HCT116 (cell line): ENCODE measurements at regions not wholly inside any gene's neighbourhood (a gene's known extent, or its start where the extent isn't known, plus 50 kb on each side); places are given as distances from the start of the nearest gene placed in this dataset.

Experiments used
- ATAC-seq: fragments of 200-7000 bp; cut with Tn5 transposase; 2 replicates; pipeline ENCODE4 v1.9.1; 2020; ENCODE audit warnings: mild to moderate bottlenecking, moderate library complexity
- BruUV-seq: library from RNA; stranded (reverse); fragments of 400-500 nt; replicated peaks from 2 replicates; lab custom pipeline; 2021; lab: Mats Ljungman, UMichigan
- CTCF ChIA-PET: fragments of 300-600 bp; sonication (Branson Sonifier 250); formaldehyde crosslinking; loops from one replicate; lab custom pipeline; 2021; ENCODE audit warnings: antibody characterized with exemption; lab: Charles Lee
- POLR2A ChIA-PET: fragments of 300-600, 350-600 bp; sonication (Branson Sonifier 250); formaldehyde crosslinking; loops from one replicate; lab custom pipeline; 2021; ENCODE audit warnings: antibody characterized with exemption; lab: Charles Lee
- RAD21 ChIA-PET, 2 experiments: fragments of 300-600 bp; sonication (Branson Sonifier 250); formaldehyde crosslinking; loops; one replicate each; lab custom pipeline; 2023; ENCODE audit warnings: low total read pairs in 2 of 2; ENCODE audit not compliant: uncharacterized antibody in 2 of 2, unreplicated experiment in 2 of 2, low non-redundant PET in 1 of 2; lab: Charles Lee
- DNase-seq: peaks from one replicate; pipeline ENCODE4 v3.0.0-alpha.2; 2010; ENCODE audit warnings: low read depth, low spot score
- H2AFZ ChIP-seq: fragments of 200-600 bp; shearing (Covaris generic), sonication (generic); 2 replicates; pipeline ENCODE4 v1.6.1; 2017; ENCODE audit warnings: low read depth, mixed run types, mixed read lengths, antibody characterized with exemption, low read length; ENCODE audit not compliant: poor library complexity, severe bottlenecking
- H3K27ac ChIP-seq: 2 replicates; pipeline ENCODE4 v1.5.1; 2012; ENCODE audit warnings: low read depth, low read length
- H3K27me3 ChIP-seq: fragments of 200-600 bp; sonication (generic); 2 replicates; pipeline ENCODE4 v1.6.1; 2016; ENCODE audit warnings: mixed run types, low read length, mixed read lengths; ENCODE audit not compliant: insufficient read depth
- H3K36me3 ChIP-seq, 2 experiments: fragments of 200-500 bp in 1 of 2; fragments of 200-600 bp in 1 of 2; sonication (Bioruptor generic) in 1 of 2; sonication (generic) in 1 of 2; 2 replicates each; pipeline versions ENCODE4 v1.5.1 to v1.6.1; 2014 to 2016; ENCODE audit warnings: low read length in 2 of 2, inconsistent platforms in 1 of 2, mixed read lengths in 1 of 2, mixed run types in 1 of 2; ENCODE audit not compliant: insufficient read depth in 2 of 2, control insufficient read depth in 1 of 2
- H3K4me1 ChIP-seq, 2 experiments: fragments of 200-600 bp in 1 of 2; sonication (generic) in 1 of 2; 2 replicates each; pipeline versions ENCODE4 v1.5.1 to v1.6.1; 2012 to 2017; ENCODE audit warnings: low read length in 2 of 2, inconsistent platforms in 1 of 2, mild to moderate bottlenecking in 1 of 2, mixed read lengths in 1 of 2, mixed run types in 1 of 2, moderate library complexity in 1 of 2; ENCODE audit not compliant: insufficient read depth in 2 of 2, control insufficient read depth in 1 of 2
- H3K4me2 ChIP-seq: fragments of 200-600 bp; sonication (generic); 2 replicates; pipeline ENCODE4 v1.6.1; 2017; ENCODE audit warnings: mixed run types, low read length, mixed read lengths
- H3K4me3 ChIP-seq, 2 experiments: fragments of 200-600 bp in 1 of 2; sonication (generic) in 1 of 2; replicated peaks in 1 of 2; 2 replicates each; pipeline ENCODE4 v1.5.1; 2011 to 2016; ENCODE audit warnings: low read length in 2 of 2, control low read depth in 1 of 2, low read depth in 1 of 2, mild to moderate bottlenecking in 1 of 2, mixed read lengths in 1 of 2, mixed run types in 1 of 2
- H3K79me2 ChIP-seq: fragments of 200-600 bp; sonication (generic); 2 replicates; pipeline ENCODE4 v1.6.1; 2017; ENCODE audit warnings: mild to moderate bottlenecking, mixed run types, low read length, moderate library complexity, mixed read lengths; ENCODE audit not compliant: insufficient read depth
- H3K9ac ChIP-seq: fragments of 200-600 bp; sonication (generic); 2 replicates; pipeline ENCODE4 v1.6.1; 2016; ENCODE audit warnings: low read length, mixed read lengths
- H3K9me2 ChIP-seq: fragments of 200-600 bp; sonication (generic), shearing (Covaris generic); 2 replicates; pipeline ENCODE4 v1.6.1; 2017; ENCODE audit warnings: mixed run types, mild to moderate bottlenecking, moderate library complexity; ENCODE audit not compliant: insufficient read depth
- H3K9me3 ChIP-seq, 2 experiments: fragments of 200-500 bp in 1 of 2; fragments of 200-600 bp in 1 of 2; sonication (Bioruptor generic) in 1 of 2; sonication (generic) in 1 of 2; 2 replicates each; pipeline ENCODE4 v1.6.1; 2014 to 2017; ENCODE audit warnings: low read length in 2 of 2, mixed read lengths in 2 of 2, inconsistent platforms in 1 of 2, low read depth in 1 of 2, mild to moderate bottlenecking in 1 of 2, mixed run types in 1 of 2, moderate library complexity in 1 of 2; ENCODE audit not compliant: control insufficient read depth in 1 of 2, insufficient read depth in 1 of 2
- H4K20me1 ChIP-seq: fragments of 200-600 bp; sonication (generic), shearing (Covaris generic); 2 replicates; pipeline ENCODE4 v1.6.1; 2017; ENCODE audit warnings: mixed run types, mild to moderate bottlenecking, moderate library complexity; ENCODE audit not compliant: insufficient read depth
- ATF3 ChIP-seq: IDR thresholded peaks from 2 replicates; pipeline ENCODE4 v1.6.1; 2012
- CBX3 ChIP-seq: IDR thresholded peaks from 2 replicates; pipeline ENCODE4 v1.6.1; 2012; ENCODE audit warnings: low read depth
- CEBPB ChIP-seq: IDR thresholded peaks from 2 replicates; pipeline ENCODE4 v1.6.1; 2012; ENCODE audit warnings: low read depth
- CTCF ChIP-seq, 3 experiments: fragments of 200-600 bp in 1 of 3; sonication (generic) in 1 of 3; IDR thresholded peaks in 2 of 3; conservative IDR thresholded peaks in 1 of 3; 2 replicates each; pipeline ENCODE4 v1.5.1; 2012 to 2017; ENCODE audit warnings: low read depth in 2 of 3, low read length in 2 of 3, antibody characterized with exemption in 1 of 3, borderline replicate concordance in 1 of 3, control low read depth in 1 of 3, mild to moderate bottlenecking in 1 of 3, mixed read lengths in 1 of 3, mixed run types in 1 of 3, moderate library complexity in 1 of 3; ENCODE audit not compliant: insufficient read depth in 1 of 3
- ELF1 ChIP-seq: IDR thresholded peaks from 2 replicates; pipeline ENCODE4 v1.6.1; 2012; ENCODE audit warnings: low read depth, borderline replicate concordance
- EZH2 ChIP-seq: fragments of 200-600 bp; sonication (generic); IDR thresholded peaks from 2 replicates; pipeline ENCODE4 v1.6.1; 2017; ENCODE audit warnings: antibody characterized with exemption, mixed run types
- EZH2phosphoT487 ChIP-seq: fragments of 200-600 bp; IDR thresholded peaks from 2 replicates; pipeline ENCODE4 v1.6.1; 2018; ENCODE audit warnings: antibody characterized with exemption, borderline replicate concordance
- FOSL1 ChIP-seq: IDR thresholded peaks from 2 replicates; pipeline ENCODE4 v1.6.1; 2012; ENCODE audit warnings: low read depth
- RAD21 ChIP-seq: IDR thresholded peaks from 2 replicates; pipeline ENCODE4 v1.6.1; 2012; ENCODE audit warnings: low read depth, mild to moderate bottlenecking
- REST ChIP-seq: IDR thresholded peaks from 2 replicates; pipeline ENCODE4 v1.6.1; 2012; ENCODE audit warnings: low read depth
- SRF ChIP-seq: IDR thresholded peaks from 2 replicates; pipeline ENCODE4 v1.6.1; 2012; ENCODE audit warnings: low read depth
- YY1 ChIP-seq: IDR thresholded peaks from 2 replicates; pipeline ENCODE4 v1.6.1; 2011; ENCODE audit warnings: low read length, low read depth, moderate library complexity, mild to moderate bottlenecking; ENCODE audit not compliant: insufficient replicate concordance; ENCODE audit errors: extremely low read depth
- ZBTB33 ChIP-seq: IDR thresholded peaks from 2 replicates; pipeline ENCODE4 v1.6.1; 2011; ENCODE audit warnings: mild to moderate bottlenecking, low read length, moderate library complexity; ENCODE audit not compliant: insufficient replicate concordance; ENCODE audit errors: extremely low read depth
- ZFX ChIP-seq: fragments of 450-650 bp; IDR thresholded peaks from 2 replicates; pipeline ENCODE4 v1.6.1; 2017
- ZNF274 ChIP-seq: fragments of 200-500 bp; sonication (Bioruptor generic); IDR thresholded peaks from 2 replicates; pipeline ENCODE4 v1.6.1; 2014; ENCODE audit warnings: mild to moderate bottlenecking, low read depth, low read length, inconsistent platforms
- intact Hi-C: fragments of 100-400 bp; cut with micrococcal nuclease; formaldehyde crosslinking; loops from 2 replicates; pipeline ENCODE4 v1.10.0; 2022

- Histone ChIP-seq H3K4me1 (peaks cover 2 to 8% of the 10 kb centered on the region in 2 experiments), H3K9ac (no peak overlapping the region), H2AFZ (no peak overlapping the region), H3K9me3 (no peaks in the 10 kb centered on the region; a peak in 1 of 4 replicates), H3K4me2 (no peak overlapping the region), H3K79me2 (peaks cover 30% of the 10 kb centered on the region), H3K27me3 (no peaks in the 10 kb centered on the region), H3K9me2 (no peaks in the 10 kb centered on the region), H3K27ac (no peak overlapping the region), H3K36me3 (no peaks in the 10 kb centered on the region)
- ChIA-PET CTCF (no interaction called here), RAD21 (no interaction called here)
- intact Hi-C loops = no loop called here
- DNase-seq = no peak
- BruUV-seq = no TSS peak
- no peak for TF ChIP-seq RAD21
- no peak for TF ChIP-seq EZH2phosphoT487
- no peak for TF ChIP-seq EZH2
- TF ChIP-seq YY1 = no peak
- no peak for TF ChIP-seq ZNF274
- TF ChIP-seq REST = no peak
- no peak for TF ChIP-seq SRF
- no peak for TF ChIP-seq CEBPB
- no peak for TF ChIP-seq CTCF (IDR thresholded peaks at IDR 0.05 in 2 of 3, conservative IDR thresholded peaks at IDR 0.05 in 1 of 3; ENCODE audit: borderline replicate concordance in 1 of 3, insufficient read depth in 1 of 3, low read depth in 2 of 3, low read length in 2 of 3)
- TF ChIP-seq ZBTB33 = no peak
- no peak for TF ChIP-seq ATF3
- no peak for TF ChIP-seq ELF1
- TF ChIP-seq CBX3 = no peak
- TF ChIP-seq FOSL1 = no peak
- TF ChIP-seq ZFX = no peak
- TF ChIP-seq, all 23 proteins: peak for 0
- POLR2A ChIA-PET = no interaction called here
- no peaks in the 10 kb centered on the region for H4K20me1 ChIP-seq
- ATAC-seq = no peak
- no peak overlapping the region for H3K4me3 ChIP-seq
Measured at GRCh38 chr12:127078577-127079350, 1188.2 kb upstream of the TMEM132C start.
